GM12878 (cell line): ENCODE measurements at regions not wholly inside any gene's neighbourhood (a gene's known extent, or its start where the extent isn't known, plus 50 kb on each side); places are given as distances from the start of the nearest gene placed in this dataset.
A peak's percentile ranks its signal among the peaks of the same experiment; 100 is the strongest.

Experiments
- ATAC-seq: fragments of 200-7000 bp; cut with Tn5 transposase; 3 replicates; pipeline ENCODE4 v1.9.1; 2020; ENCODE audit warnings: mild to moderate bottlenecking, moderate library complexity
- BruUV-seq: library from RNA; stranded (reverse); fragments of 400-500 nt; replicated peaks from 2 replicates; lab custom pipeline; 2021; lab: Mats Ljungman, UMichigan
- CTCF ChIA-PET: fragments of 300-600 bp; sonication (Branson Sonifier 250); formaldehyde crosslinking; extraction: SDS; loops from one replicate; lab custom pipeline; 2021; ENCODE audit warnings: inconsistent platforms; lab: Yijun Ruan, JAX
- POLR2A ChIA-PET: fragments of 350-600 bp; formaldehyde crosslinking; extraction: SDS; loops from one replicate; lab custom pipeline; 2021; ENCODE audit warnings: inconsistent platforms; lab: Charles Lee
- RAD21 ChIA-PET: fragments of 300-600 bp; sonication (Branson Sonifier 250); formaldehyde crosslinking; loops from one replicate; lab custom pipeline; 2023; ENCODE audit warnings: antibody characterized with exemption; ENCODE audit not compliant: unreplicated experiment; lab: Charles Lee
- SMC1A ChIA-PET: fragments of 300-600 bp; sonication (Branson Sonifier 250); formaldehyde crosslinking; loops from one replicate; lab custom pipeline; 2023; ENCODE audit not compliant: unreplicated experiment, uncharacterized antibody; lab: Charles Lee
- DNase-seq: peaks from one replicate; pipeline ENCODE4 v3.0.0-alpha.2; 2011; ENCODE audit warnings: low read depth, low spot score
- FAIRE-seq: peaks from 3 replicates; lab custom pipeline; 2011; peaks lifted over from hg19 to GRCh38; lab: Jason Lieb, UNC
- H2AFZ ChIP-seq: 2 replicates; pipeline ENCODE4 v1.6.0; 2011; ENCODE audit warnings: low read depth, low read length, control low read depth; ENCODE audit not compliant: control insufficient read depth
- H3K27ac ChIP-seq: 2 replicates; pipeline ENCODE4 v1.5.1; 2011; ENCODE audit warnings: control low read depth; ENCODE audit not compliant: control insufficient read depth, insufficient read depth
- H3K27me3 ChIP-seq, 2 experiments: replicated peaks in 1 of 2; 2 replicates each; pipeline versions ENCODE4 v1.6.0 to v1.6.1; 2011; ENCODE audit warnings: low read length in 1 of 2; ENCODE audit not compliant: control insufficient read depth in 2 of 2, insufficient read depth in 2 of 2
- H3K36me3 ChIP-seq, 2 experiments: 2 replicates each; pipeline ENCODE4 v1.5.1; 2011; ENCODE audit warnings: low read length in 1 of 2; ENCODE audit not compliant: control insufficient read depth in 2 of 2, insufficient read depth in 2 of 2
- H3K4me1 ChIP-seq: 2 replicates; pipeline ENCODE4 v1.6.1; 2011; ENCODE audit warnings: mild to moderate bottlenecking, low read length, moderate library complexity, mixed read lengths; ENCODE audit not compliant: control insufficient read depth, insufficient read depth
- H3K4me2 ChIP-seq: 2 replicates; pipeline ENCODE4 v1.6.0; 2011; ENCODE audit warnings: control low read depth; ENCODE audit not compliant: control insufficient read depth, insufficient read depth
- H3K4me3 ChIP-seq: fragments of 200-600 bp; sonication (generic); 2 replicates; pipeline ENCODE4 v1.5.1; 2016
- H3K79me2 ChIP-seq: 2 replicates; pipeline ENCODE4 v1.6.0; 2011; ENCODE audit warnings: low read length; ENCODE audit not compliant: control insufficient read depth, insufficient read depth
- H3K9ac ChIP-seq: 2 replicates; pipeline ENCODE4 v1.8.0; 2011; ENCODE audit warnings: low read length, control low read depth, mixed read lengths; ENCODE audit not compliant: control insufficient read depth, insufficient read depth
- H3K9me3 ChIP-seq: replicated peaks from 3 replicates; pipeline ENCODE4 v1.5.1; 2011; ENCODE audit warnings: mild to moderate bottlenecking, low read length; ENCODE audit not compliant: control insufficient read depth, insufficient read depth
- H4K20me1 ChIP-seq: 2 replicates; pipeline ENCODE4 v1.6.0; 2011; ENCODE audit not compliant: control insufficient read depth, insufficient read depth
- BCLAF1 ChIP-seq: fragments of 450-650 bp; IDR thresholded peaks from 2 replicates; pipeline ENCODE4 v1.6.1; 2017; ENCODE audit warnings: antibody characterized with exemption, mild to moderate bottlenecking, moderate library complexity
- CBFB ChIP-seq: IDR thresholded peaks from 2 replicates; pipeline ENCODE4 v1.6.1; 2016; ENCODE audit warnings: antibody characterized with exemption, low read depth
- CBX3 ChIP-seq: fragments of 200-600 bp; sonication (generic); IDR thresholded peaks from 2 replicates; pipeline ENCODE4 v1.6.1; 2016; ENCODE audit warnings: low read depth, borderline replicate concordance
- EZH2 ChIP-seq: IDR thresholded peaks from 2 replicates; pipeline ENCODE4 v1.6.1; 2012; ENCODE audit warnings: low read depth, mild to moderate bottlenecking, control low read depth, inconsistent platforms, low read length, borderline replicate concordance; ENCODE audit not compliant: control insufficient read depth
- IRF3 ChIP-seq: fragments of 450-650 bp; IDR thresholded peaks from 2 replicates; pipeline ENCODE4 v1.6.1; 2014; ENCODE audit warnings: mild to moderate bottlenecking
- MXI1 ChIP-seq: fragments of 150-350 bp; IDR thresholded peaks from 2 replicates; pipeline ENCODE4 v1.6.1; 2011; ENCODE audit warnings: low read depth, mild to moderate bottlenecking, inconsistent platforms, low read length, improper control_type of control experiment
- RAD21 ChIP-seq: IDR thresholded peaks from 2 replicates; pipeline ENCODE4 v1.6.1; 2011; ENCODE audit warnings: mild to moderate bottlenecking, low read depth, low read length, moderate library complexity; ENCODE audit not compliant: insufficient read depth
- RCOR1 ChIP-seq: conservative IDR thresholded peaks from 2 replicates; pipeline ENCODE4 v1.6.1; 2012; ENCODE audit warnings: low read depth, low read length, improper control_type of control experiment
- SP1 ChIP-seq: IDR thresholded peaks from one replicate; pipeline ENCODE4 v1.6.1; 2011; ENCODE audit warnings: low read depth, low read length
- SREBF2 ChIP-seq: IDR thresholded peaks from 2 replicates; pipeline ENCODE4 v1.6.1; 2012; ENCODE audit warnings: mild to moderate bottlenecking, low read length
- TCF7 ChIP-seq: IDR thresholded peaks from 2 replicates; pipeline ENCODE4 v1.6.1; 2014; ENCODE audit warnings: antibody characterized with exemption, borderline replicate concordance
- WGBS: methylation state at CpG from one replicate; pipeline ENCODE4 v1.1.6; 2016; ENCODE audit warnings: low lambda C conversion rate; ENCODE audit not compliant: insufficient replicate concordance, insufficient coverage; ENCODE audit errors: missing lambda C conversion rate; 5-methylcytosine and 5-hydroxymethylcytosine counted together
- in situ Hi-C: fragments of 300-500 bp; cut with MboI; formaldehyde crosslinking; loops from 9 replicates; pipeline ENCODE4 v1.14.3; 2018; ENCODE audit warnings: mixed read lengths
- intact Hi-C: fragments of 100-400 bp; cut with micrococcal nuclease; formaldehyde crosslinking; loops from one replicate; pipeline ENCODE4 v1.14.2; 2022; ENCODE audit not compliant: unreplicated experiment
- TF ChIP-seq, protein P1 (sequence below), 3 experiments: IDR thresholded peaks in 2 of 3; conservative IDR thresholded peaks in 1 of 3; 2 replicates each; pipeline ENCODE4 v1.5.1; 2011; ENCODE audit warnings: low read depth in 3 of 3, low read length in 3 of 3, mild to moderate bottlenecking in 3 of 3, control low read depth in 2 of 3, moderate library complexity in 2 of 3, inconsistent platforms in 1 of 3, mixed read lengths in 1 of 3; ENCODE audit not compliant: control insufficient read depth in 2 of 3, insufficient read depth in 1 of 3; ENCODE audit errors: extremely low read depth in 1 of 3

- TF ChIP-seq, protein P1, sequence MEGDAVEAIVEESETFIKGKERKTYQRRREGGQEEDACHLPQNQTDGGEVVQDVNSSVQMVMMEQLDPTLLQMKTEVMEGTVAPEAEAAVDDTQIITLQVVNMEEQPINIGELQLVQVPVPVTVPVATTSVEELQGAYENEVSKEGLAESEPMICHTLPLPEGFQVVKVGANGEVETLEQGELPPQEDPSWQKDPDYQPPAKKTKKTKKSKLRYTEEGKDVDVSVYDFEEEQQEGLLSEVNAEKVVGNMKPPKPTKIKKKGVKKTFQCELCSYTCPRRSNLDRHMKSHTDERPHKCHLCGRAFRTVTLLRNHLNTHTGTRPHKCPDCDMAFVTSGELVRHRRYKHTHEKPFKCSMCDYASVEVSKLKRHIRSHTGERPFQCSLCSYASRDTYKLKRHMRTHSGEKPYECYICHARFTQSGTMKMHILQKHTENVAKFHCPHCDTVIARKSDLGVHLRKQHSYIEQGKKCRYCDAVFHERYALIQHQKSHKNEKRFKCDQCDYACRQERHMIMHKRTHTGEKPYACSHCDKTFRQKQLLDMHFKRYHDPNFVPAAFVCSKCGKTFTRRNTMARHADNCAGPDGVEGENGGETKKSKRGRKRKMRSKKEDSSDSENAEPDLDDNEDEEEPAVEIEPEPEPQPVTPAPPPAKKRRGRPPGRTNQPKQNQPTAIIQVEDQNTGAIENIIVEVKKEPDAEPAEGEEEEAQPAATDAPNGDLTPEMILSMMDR (IDR thresholded peaks at IDR 0.05 in 2 of 3, conservative IDR thresholded peaks at IDR 0.05 in 1 of 3; ENCODE audit: control insufficient read depth in 2 of 3, extremely low read depth in 1 of 3, insufficient read depth in 1 of 3, low read depth in 3 of 3, low read length in 3 of 3): peak; percentile 25 to 40 (median 29); a peak in 4 of 6 replicates
- no peak for TF ChIP-seq CBFB
- TF ChIP-seq RAD21: peak; percentile 46
- no peak for TF ChIP-seq SP1
Measured at GRCh38 chr13:73849292-73849691, 284.9 kb downstream of the KLF12 start (continued).

GRCh38 chr13:73844986-73845385 is 289.2 kb downstream of the KLF12 start:
- 0 out of 2 replicates have a peak, but pooled peaks cover 4% of the 10 kb centered on the region for H4K20me1 ChIP-seq
- WGBS: 100% methylated on average over 1 of the region's 1 CpG
- no peaks in the 10 kb centered on the region for H3K9me3 ChIP-seq
- no peak for DNase-seq
- no peak for TF ChIP-seq IRF3
- TF ChIP-seq SREBF2: no peak
- no peak for TF ChIP-seq CBX3
- no peak for TF ChIP-seq MXI1
- TF ChIP-seq BCLAF1: no peak
- no peak for TF ChIP-seq EZH2
- TF ChIP-seq RCOR1: no peak
- TF ChIP-seq TCF7: no peak
- no peak for TF ChIP-seq CBFB
- H2AFZ ChIP-seq: no peak overlapping the region
- H3K4me2 ChIP-seq: no peak overlapping the region
- intact Hi-C loops: no loop called here
- H3K27ac ChIP-seq: no peak overlapping the region
- ChIA-PET RAD21 (no interaction called here), POLR2A (no interaction called here), CTCF (no interaction called here), SMC1A (no interaction called here)
- no peak for ATAC-seq
- no peaks in the 10 kb centered on the region for H3K27me3 ChIP-seq
- no peak overlapping the region for H3K9ac ChIP-seq
- no peak for FAIRE-seq
- H3K4me3 ChIP-seq: no peak overlapping the region
- no peaks in the 10 kb centered on the region; a peak in 1 of 4 replicates for H3K36me3 ChIP-seq
- H3K79me2 ChIP-seq: no peaks in the 10 kb centered on the region
- H3K4me1 ChIP-seq: no peaks in the 10 kb centered on the region
- in situ Hi-C loops: no loop called here
- no TSS peak for BruUV-seq
